ENCODE measurements at regions not wholly inside any gene's neighbourhood (a gene's known extent, or its start where the extent isn't known, plus 50 kb on each side); places are given as distances from the start of the nearest gene placed in this dataset.
A peak's percentile ranks its signal among the peaks of the same experiment; 100 is the strongest.

GRCh38 chr16:81185416-81185815 is 53.1 kb upstream of the BCO1 start:
- POLR2A ChIA-PET (ENCODE audit: low non-redundant PET) = no interaction called here
- CTCF ChIA-PET = interaction anchor here (0.6 to 1.2 kb wide), 2 partner anchors 17 to 43 kb away, joined by 3 to 5 read pairs; no protein-coding TSS in a partner anchor

GRCh38 chr16:81181013-81181720 is 57.3 kb upstream of the BCO1 start:
- CTCF ChIA-PET = interaction anchor here (0.5 to 0.6 kb wide), 2 partner anchors 133 to 143 kb away, joined by 3 read pairs; partner anchors contain the start of gene GAN
- DNase-seq (ENCODE audit: low spot score) = peak; percentile 95
- no peak for TF ChIP-seq CTCF (conservative IDR thresholded peaks at IDR 0.05; ENCODE audit: low read depth)
- peak overlapping the region; percentile 62 for H3K27ac ChIP-seq
- POLR2A ChIA-PET (ENCODE audit: low non-redundant PET) = interaction anchor here (0.6 kb wide), 1 partner anchor 94 kb away, joined by 3 read pairs; no protein-coding TSS in a partner anchor

More at GRCh38 chr16:81185416-81185815, 53.1 kb upstream of the BCO1 start:
- no peak for DNase-seq (ENCODE audit: low spot score)
- no peak for TF ChIP-seq CTCF (conservative IDR thresholded peaks at IDR 0.05; ENCODE audit: low read depth)
- H3K27ac ChIP-seq = no peak overlapping the region

- peak overlapping the region; percentile 62 for H3K27ac ChIP-seq
- CTCF ChIA-PET = interaction anchor here (0.6 kb wide), 1 partner anchor 144 kb away, joined by 3 read pairs; no protein-coding TSS in a partner anchor
Measured at GRCh38 chr16:81180578-81180977, 57.9 kb upstream of the BCO1 start.

GRCh38 chr16:81179219-81179618 is 59.3 kb upstream of the BCO1 start:
- CTCF ChIA-PET = no interaction called here
- H3K27ac ChIP-seq = no peak overlapping the region
- POLR2A ChIA-PET (ENCODE audit: low non-redundant PET) = no interaction called here
- TF ChIP-seq CTCF (conservative IDR thresholded peaks at IDR 0.05; ENCODE audit: low read depth) = no peak
- DNase-seq (ENCODE audit: low spot score) = no peak

More at GRCh38 chr16:81180578-81180977, 57.9 kb upstream of the BCO1 start:
- POLR2A ChIA-PET (ENCODE audit: low non-redundant PET) = no interaction called here
- no peak for DNase-seq (ENCODE audit: low spot score)
- TF ChIP-seq CTCF (conservative IDR thresholded peaks at IDR 0.05; ENCODE audit: low read depth) = no peak

- H3K27ac ChIP-seq = no peak overlapping the region
- peak; percentile 36 for DNase-seq (ENCODE audit: low spot score)
- no peak for TF ChIP-seq CTCF (conservative IDR thresholded peaks at IDR 0.05; ENCODE audit: low read depth)
- POLR2A ChIA-PET (ENCODE audit: low non-redundant PET) = no interaction called here
- CTCF ChIA-PET = interaction anchor here (0.6 to 0.7 kb wide), 4 partner anchors 16 to 559 kb away, joined by 3 to 4 read pairs (median 3); no protein-coding TSS in a partner anchor
Measured at GRCh38 chr16:81175325-81175891, 63.1 kb upstream of the BCO1 start.

GRCh38 chr16:81174644-81175324 is 63.7 kb upstream of the BCO1 start:
- DNase-seq (ENCODE audit: low spot score) = no peak
- H3K27ac ChIP-seq = no peak overlapping the region
- TF ChIP-seq CTCF (conservative IDR thresholded peaks at IDR 0.05; ENCODE audit: low read depth) = no peak
- ChIA-PET POLR2A (ENCODE audit: low non-redundant PET) (no interaction called here), CTCF (interaction anchor here (0.6 to 0.7 kb wide), 2 partner anchors 33 to 549 kb away, joined by 3 to 4 read pairs; no protein-coding TSS in a partner anchor)
